Smooth muscle cell of the brain vasculature (primary cell): ENCODE measurements at regions not wholly inside any gene's neighbourhood (a gene's known extent, or its start where the extent isn't known, plus 50 kb on each side); places are given as distances from the start of the nearest gene placed in this dataset.
"Not testable (repeated sequence)": the region's sequence is repeated elsewhere in the genome, so short reads cannot be mapped to it uniquely, and the experiment has no call there.

Experiments
- DNase-seq: peaks from one replicate; pipeline ENCODE4 v3.0.0-alpha.2; 2012; ENCODE audit warnings: low read depth, low spot score

GRCh38 chr10:8128511-8128910, 74.0 kb downstream of the GATA3 start:
- no peak for DNase-seq

DNA sequence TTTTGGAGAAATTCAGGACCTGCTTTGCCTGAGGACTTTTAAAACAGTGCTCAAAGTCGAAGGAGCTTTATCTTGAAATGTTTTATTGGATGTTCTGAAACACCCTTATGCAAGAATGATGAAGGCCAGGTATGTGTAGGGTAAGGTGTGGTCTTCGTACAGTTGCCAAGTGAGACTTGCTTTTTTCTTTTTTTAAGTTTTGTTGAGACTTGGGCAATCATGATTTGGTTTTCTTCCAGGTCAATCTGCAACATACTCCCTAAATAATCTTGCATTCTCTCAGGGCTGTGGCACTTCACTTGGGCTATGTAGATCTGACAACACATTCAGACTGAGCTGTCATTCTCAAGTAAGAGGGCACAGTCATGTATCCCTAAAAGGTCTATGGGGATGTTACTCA, 75.0 kb downstream of the GATA3 start:
- DNase-seq, result no peak

GRCh38 chr10:8130973-8131911, 76.8 kb downstream of the GATA3 start:
- DNase-seq, result no peak

- DNase-seq, result no peak
These were observed 78.7 kb downstream of the GATA3 start for GRCh38 chr10:8133146-8133545.

- DNase-seq, result no peak
These were observed 82.2 kb downstream of the GATA3 start for GRCh38 chr10:8136736-8137135.

DNA sequence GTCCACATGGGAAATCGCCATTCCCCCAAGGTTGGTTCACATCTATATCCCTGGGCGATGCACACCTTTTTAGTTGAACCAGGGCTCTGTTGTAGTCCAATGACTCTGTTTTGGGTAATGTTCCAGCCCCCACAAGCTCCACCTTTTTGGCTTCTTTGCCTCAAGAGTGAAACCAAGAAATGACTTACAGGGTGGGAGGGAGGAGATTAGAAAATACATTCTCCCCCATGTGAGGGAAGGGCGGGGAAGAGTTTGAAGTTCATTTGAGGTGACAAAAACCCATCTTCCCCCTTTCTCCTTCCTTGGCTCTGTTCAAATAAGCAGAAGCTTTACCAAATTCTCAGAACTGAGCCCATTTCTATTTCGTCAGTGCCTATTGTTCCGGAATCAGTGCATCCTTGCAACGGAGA, 82.8 kb downstream of the GATA3 start:
- DNase-seq, result no peak

- no peak for DNase-seq
These were observed 83.2 kb downstream of the GATA3 start for GRCh38 chr10:8137726-8138125.

GRCh38 chr10:8138471-8138870, 84.0 kb downstream of the GATA3 start:
- DNase-seq, result no peak

GRCh38 chr10:8144496-8144895, 90.0 kb downstream of the GATA3 start:
- no peak for DNase-seq

DNA sequence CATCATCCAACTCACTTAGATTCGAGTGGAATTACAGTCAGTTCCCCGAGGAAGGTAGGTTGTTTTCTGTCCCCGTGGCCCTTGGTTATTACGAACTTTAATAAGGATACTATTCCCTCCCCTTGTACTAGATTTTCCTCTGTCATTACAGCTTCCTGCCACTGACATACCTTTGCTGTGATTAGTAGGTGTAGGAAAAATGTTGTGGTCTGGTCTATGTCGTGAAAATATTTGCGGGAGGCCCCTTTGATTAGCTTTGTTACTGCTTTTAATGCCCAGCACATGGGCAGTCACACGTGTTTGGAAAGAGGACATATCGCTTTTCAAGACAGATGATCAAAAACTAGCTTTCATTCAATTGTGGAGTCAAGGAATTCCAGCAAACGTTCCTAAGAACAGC, 92.2 kb downstream of the GATA3 start:
- no peak for DNase-seq

GRCh38 chr10:8149991-8150390, 95.5 kb downstream of the GATA3 start:
- DNase-seq, result no peak

DNA sequence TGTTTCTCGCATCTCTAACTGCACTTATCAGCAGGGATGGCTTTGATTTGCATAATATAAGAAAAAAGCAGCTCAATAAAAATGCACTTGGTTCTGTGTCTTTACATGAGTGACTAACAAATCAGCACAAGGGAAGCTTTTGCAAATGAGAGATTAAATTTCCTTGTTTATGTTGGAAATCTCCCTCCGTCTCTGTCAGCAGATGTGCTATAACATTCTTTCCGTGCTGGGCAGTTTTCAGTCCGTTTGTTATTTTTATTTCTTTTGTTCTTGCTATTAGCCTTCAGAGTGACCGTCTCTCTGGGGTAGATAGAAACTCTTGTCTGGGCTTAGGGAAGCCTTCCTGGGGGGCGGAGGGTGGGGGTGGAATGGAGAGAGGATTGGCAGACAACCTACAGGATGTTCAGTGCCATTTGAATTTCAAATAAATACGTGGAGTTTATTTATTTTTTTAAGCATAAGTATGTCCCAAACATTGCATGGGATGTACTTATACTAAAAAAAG, 96.0 kb downstream of the GATA3 start:
- no peak for DNase-seq

GRCh38 chr10:8151086-8151485, 96.6 kb downstream of the GATA3 start:
- DNase-seq, result no peak

GRCh38 chr10:8156918-8157317, 102.4 kb downstream of the GATA3 start:
- no peak for DNase-seq

DNA sequence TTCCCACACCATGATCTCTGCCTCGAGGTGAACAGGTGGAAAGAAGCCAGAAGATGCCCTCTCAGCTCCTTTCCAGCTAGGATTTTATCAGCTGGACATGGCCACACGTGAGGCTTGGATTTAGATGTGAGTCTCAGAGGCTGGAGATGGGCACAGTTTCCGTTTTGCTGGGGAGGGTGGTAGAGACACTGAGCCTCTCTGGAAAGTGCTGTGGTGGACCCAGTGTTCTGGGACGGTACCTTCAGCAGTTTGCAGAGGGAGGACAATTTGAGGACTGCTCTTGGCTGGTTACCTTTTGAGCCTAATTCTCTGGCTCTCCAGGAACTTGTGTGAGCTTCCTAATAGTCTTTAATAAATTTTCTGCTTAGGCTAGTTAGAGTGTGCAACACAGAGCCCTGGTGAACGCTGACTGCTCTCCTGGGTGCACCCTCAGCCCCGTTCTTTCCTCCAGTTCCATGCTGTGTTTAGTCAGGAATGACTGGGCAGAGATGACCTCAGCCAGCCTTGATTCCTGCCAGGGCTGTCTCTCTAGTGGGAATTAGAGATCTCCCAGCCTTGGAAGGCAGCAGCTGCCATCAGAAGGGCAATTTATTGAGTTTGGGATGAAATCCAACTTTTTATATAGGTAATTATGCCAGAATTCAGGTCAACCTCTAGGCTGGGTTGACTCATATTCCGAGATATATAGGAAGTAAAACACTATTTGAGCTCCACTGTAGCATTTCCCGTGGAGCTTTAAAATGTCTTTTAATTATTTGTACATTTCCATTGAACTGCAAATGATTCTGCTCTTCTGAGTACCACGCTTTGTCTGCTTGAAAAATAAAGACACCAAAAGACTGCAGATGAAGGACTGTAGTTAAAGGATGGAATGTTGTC, 103.9 kb downstream of the GATA3 start:
- no peak for DNase-seq

- no peak for DNase-seq
These were observed 105.1 kb downstream of the GATA3 start for GRCh38 chr10:8159341-8160165.

- no peak for DNase-seq
These were observed 109.3 kb downstream of the GATA3 start for GRCh38 chr10:8163824-8164223.

- not testable (repeated sequence) for DNase-seq
These were observed 110.2 kb downstream of the GATA3 start for GRCh38 chr10:8164640-8165039.

GRCh38 chr10:8168836-8169235, 114.3 kb downstream of the GATA3 start:
- no peak for DNase-seq

DNA sequence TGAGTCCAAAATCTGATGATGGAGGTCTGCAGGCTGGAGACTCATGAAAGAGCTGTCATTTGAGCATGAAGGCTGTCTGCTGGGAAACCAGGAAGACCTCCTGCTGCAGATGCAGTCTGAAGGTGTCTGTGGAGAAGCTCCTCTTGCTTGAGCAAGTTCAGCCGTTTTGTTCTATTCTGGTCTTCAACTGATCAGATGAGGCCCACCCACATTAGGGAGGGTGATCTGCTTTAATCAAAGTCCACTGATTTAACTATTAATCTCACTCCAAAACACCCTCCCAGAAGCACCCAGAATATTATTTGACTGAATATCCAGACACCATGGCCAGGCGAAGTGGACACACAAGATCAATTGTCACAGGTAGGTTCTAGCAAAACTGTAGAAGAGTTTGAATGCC, 116.5 kb downstream of the GATA3 start:
- DNase-seq, result no peak

DNA sequence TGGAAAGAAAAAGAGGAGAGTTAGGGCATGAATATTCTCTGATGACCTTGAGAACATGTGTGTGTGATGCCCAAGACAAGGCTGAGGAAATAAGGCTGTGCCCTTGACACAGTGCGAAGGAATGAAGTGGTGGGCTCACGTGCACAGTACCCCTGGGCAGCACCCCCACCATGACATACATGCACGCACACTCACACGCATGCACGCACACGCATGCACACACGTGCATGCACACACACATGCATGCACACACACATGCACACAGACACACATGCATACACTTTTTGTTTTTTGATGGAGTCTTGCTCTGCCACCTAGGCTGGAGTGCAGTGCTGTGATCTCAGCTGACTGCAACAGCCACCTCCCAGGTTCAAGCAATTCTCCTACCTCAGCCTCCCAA, 118.1 kb downstream of the GATA3 start:
- no peak for DNase-seq
